Ovary (tissue), 3 donors: ENCODE measurements at regions not wholly inside any gene's neighbourhood (a gene's known extent, or its start where the extent isn't known, plus 50 kb on each side); places are given as distances from the start of the nearest gene placed in this dataset.

ENCODE experiments used
- EP300 ChIP-seq: sonication (generic); formaldehyde crosslinking; IDR thresholded peaks from one replicate; pipeline ENCODE4 v1.6.1; 2017; ENCODE audit warnings: antibody characterized with exemption
- POLR2A ChIP-seq: fragments of 450-650 bp; IDR thresholded peaks from one replicate; pipeline ENCODE4 v1.6.1; 2017; ENCODE audit warnings: antibody characterized with exemption, mild to moderate bottlenecking, moderate library complexity
- TF ChIP-seq, protein P1 (sequence below), 3 donors: fragments of 450-650 bp in 2 of 3; fragments of 200-600 bp in 1 of 3; IDR thresholded peaks; one replicate each; pipeline versions ENCODE4 v1.5.1 to v1.8.0; 2016 to 2022; ENCODE audit warnings: antibody characterized with exemption in 3 of 3, mild to moderate bottlenecking in 1 of 3
- donor health status: DM: no; HTN: no; CAD: no.

DNA sequence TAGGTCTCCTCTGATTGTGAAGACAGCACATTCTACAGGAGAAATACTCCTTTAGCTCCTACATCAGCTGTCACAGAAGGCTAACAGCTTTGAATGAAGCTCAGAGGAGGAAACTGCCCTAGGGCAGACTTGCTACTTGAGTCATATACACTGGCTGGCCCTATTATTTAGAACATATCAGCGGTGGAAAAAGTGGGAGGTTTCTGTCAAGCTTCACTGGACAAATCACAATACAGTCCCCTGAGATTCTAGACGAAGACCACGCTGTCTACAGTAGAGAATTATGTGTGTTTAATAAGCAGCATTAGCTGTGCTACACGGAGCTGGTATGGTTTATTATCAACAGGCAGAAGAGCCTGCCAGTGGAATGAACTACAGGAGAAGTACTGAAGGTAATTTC lies 230.9 kb upstream of the FSIP2 start:
- TF ChIP-seq, protein P1, sequence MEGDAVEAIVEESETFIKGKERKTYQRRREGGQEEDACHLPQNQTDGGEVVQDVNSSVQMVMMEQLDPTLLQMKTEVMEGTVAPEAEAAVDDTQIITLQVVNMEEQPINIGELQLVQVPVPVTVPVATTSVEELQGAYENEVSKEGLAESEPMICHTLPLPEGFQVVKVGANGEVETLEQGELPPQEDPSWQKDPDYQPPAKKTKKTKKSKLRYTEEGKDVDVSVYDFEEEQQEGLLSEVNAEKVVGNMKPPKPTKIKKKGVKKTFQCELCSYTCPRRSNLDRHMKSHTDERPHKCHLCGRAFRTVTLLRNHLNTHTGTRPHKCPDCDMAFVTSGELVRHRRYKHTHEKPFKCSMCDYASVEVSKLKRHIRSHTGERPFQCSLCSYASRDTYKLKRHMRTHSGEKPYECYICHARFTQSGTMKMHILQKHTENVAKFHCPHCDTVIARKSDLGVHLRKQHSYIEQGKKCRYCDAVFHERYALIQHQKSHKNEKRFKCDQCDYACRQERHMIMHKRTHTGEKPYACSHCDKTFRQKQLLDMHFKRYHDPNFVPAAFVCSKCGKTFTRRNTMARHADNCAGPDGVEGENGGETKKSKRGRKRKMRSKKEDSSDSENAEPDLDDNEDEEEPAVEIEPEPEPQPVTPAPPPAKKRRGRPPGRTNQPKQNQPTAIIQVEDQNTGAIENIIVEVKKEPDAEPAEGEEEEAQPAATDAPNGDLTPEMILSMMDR (IDR thresholded peaks at IDR 0.05): no peak
- TF ChIP-seq POLR2A: no peak
- no peak for TF ChIP-seq EP300
